ENCODE measurements at regions not wholly inside any gene's neighbourhood (a gene's known extent, or its start where the extent isn't known, plus 50 kb on each side); places are given as distances from the start of the nearest gene placed in this dataset.

DNA sequence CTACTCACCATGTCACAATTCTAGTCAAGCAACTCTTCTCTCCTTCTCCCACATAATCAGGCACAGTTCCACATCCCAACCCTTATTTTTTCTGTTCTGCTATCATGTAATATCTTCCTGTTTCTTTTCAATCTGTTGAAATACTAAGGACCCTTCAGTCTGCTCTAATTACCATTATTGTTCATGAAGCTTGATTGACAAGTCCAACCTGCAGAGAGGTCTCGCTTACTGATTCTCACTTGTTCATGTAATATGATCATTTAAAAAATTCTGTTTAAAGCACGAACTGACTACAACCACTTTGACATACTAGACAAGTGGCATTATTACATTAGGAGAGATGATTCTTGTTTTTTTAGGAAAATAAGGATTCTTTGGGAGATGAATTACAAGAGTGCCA, 108.6 kb upstream of the MAD2L1 start:
- no peaks in the 10 kb centered on the region for H3K36me3 ChIP-seq
- intact Hi-C loops (cut with DNase I) = no loop called here
- no peak overlapping the region for H3K27ac ChIP-seq (replicated peaks in 1 of 4)
- no peak overlapping the region for H3K4me3 ChIP-seq
- WGBS = 93% methylated on average over 2 of the region's 2 CpGs
- no peak for TF ChIP-seq EP300 (IDR thresholded peaks at IDR 0.05)
- TF ChIP-seq, protein P1, sequence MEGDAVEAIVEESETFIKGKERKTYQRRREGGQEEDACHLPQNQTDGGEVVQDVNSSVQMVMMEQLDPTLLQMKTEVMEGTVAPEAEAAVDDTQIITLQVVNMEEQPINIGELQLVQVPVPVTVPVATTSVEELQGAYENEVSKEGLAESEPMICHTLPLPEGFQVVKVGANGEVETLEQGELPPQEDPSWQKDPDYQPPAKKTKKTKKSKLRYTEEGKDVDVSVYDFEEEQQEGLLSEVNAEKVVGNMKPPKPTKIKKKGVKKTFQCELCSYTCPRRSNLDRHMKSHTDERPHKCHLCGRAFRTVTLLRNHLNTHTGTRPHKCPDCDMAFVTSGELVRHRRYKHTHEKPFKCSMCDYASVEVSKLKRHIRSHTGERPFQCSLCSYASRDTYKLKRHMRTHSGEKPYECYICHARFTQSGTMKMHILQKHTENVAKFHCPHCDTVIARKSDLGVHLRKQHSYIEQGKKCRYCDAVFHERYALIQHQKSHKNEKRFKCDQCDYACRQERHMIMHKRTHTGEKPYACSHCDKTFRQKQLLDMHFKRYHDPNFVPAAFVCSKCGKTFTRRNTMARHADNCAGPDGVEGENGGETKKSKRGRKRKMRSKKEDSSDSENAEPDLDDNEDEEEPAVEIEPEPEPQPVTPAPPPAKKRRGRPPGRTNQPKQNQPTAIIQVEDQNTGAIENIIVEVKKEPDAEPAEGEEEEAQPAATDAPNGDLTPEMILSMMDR (IDR thresholded peaks at IDR 0.05) = no peak
- H3K9me3 ChIP-seq = no peaks in the 10 kb centered on the region
- no peaks in the 10 kb centered on the region for H3K4me1 ChIP-seq
- DNase-seq (ENCODE audit: extremely low spot score) = no peak
- no peaks in the 10 kb centered on the region for H3K27me3 ChIP-seq

- no peaks in the 10 kb centered on the region for H3K9me3 ChIP-seq
- H3K4me1 ChIP-seq = peaks cover 0 to 8% (median 7%) of the 10 kb centered on the region in 4 donors
- DNase-seq (ENCODE audit: extremely low spot score) = no peak
- 30% methylated on average over 2 of the region's 2 CpGs for WGBS
- H3K36me3 ChIP-seq = no peaks in the 10 kb centered on the region
- intact Hi-C loops (cut with DNase I) = no loop called here
- no peaks in the 10 kb centered on the region for H3K27me3 ChIP-seq
- TF ChIP-seq POLR2AphosphoS5 (IDR thresholded peaks at IDR 0.05) (no peak), EP300 (IDR thresholded peaks at IDR 0.05) (no peak), POLR2A (IDR thresholded peaks at IDR 0.05; ENCODE audit: low read depth) (no peak)
- TF ChIP-seq, protein P1 (IDR thresholded peaks at IDR 0.05) = no peak
- no peak overlapping the region for H3K27ac ChIP-seq (replicated peaks in 1 of 4)
- no peak overlapping the region for H3K4me3 ChIP-seq
Observed at GRCh38 chr4:120163895-120164294, 97.2 kb upstream of the MAD2L1 start.

DNA sequence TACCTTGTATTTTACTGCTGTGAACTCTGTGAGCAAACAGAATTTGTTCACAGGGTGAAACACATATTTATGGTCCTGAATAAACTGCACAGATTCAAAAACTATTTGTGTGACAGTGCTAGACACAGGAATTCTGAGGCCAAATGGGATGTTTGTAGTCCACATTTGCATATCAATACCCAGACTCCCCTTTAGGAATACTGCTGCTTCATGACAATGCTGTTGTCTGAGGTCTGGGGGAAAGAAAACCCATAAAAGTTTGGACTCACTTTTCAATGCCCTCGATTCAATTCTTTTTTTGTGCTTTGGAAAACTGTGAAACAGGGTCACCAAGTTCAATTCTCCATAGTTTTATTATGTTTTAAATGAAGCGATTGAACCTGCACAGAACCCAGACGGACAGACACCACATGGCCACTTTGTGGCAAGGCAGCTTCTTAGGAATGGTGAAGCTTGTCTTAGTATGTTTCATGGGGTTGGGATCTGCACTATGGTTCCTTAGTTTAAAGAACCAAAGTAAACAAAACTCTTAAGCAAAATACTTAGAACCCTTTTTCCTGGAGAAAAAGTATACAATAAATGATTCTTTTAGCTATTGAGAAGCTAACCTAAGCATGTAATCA, 92.3 kb upstream of the MAD2L1 start:
- 84% methylated on average over 3 of the region's 3 CpGs for WGBS
- DNase-seq (ENCODE audit: extremely low spot score) = no peak
- Histone ChIP-seq H3K27me3 (no peaks in the 10 kb centered on the region), H3K9me3 (no peaks in the 10 kb centered on the region), H3K4me1 (peaks cover 0 to 5% (median 3%) of the 10 kb centered on the region in 4 donors), H3K4me3 (no peak overlapping the region), H3K36me3 (no peaks in the 10 kb centered on the region), H3K27ac (replicated peaks in 1 of 4) (no peak overlapping the region)
- TF ChIP-seq POLR2AphosphoS5 (IDR thresholded peaks at IDR 0.05) = no peak
- TF ChIP-seq POLR2A (IDR thresholded peaks at IDR 0.05; ENCODE audit: low read depth) = no peak
- no peak for TF ChIP-seq EP300 (IDR thresholded peaks at IDR 0.05)
- TF ChIP-seq, protein P1 (IDR thresholded peaks at IDR 0.05) = no peak
- intact Hi-C loops (cut with DNase I) = loop anchor here (5.0 kb wide), 1 partner anchor 1093 kb away; no protein-coding TSS in a partner anchor

DNA sequence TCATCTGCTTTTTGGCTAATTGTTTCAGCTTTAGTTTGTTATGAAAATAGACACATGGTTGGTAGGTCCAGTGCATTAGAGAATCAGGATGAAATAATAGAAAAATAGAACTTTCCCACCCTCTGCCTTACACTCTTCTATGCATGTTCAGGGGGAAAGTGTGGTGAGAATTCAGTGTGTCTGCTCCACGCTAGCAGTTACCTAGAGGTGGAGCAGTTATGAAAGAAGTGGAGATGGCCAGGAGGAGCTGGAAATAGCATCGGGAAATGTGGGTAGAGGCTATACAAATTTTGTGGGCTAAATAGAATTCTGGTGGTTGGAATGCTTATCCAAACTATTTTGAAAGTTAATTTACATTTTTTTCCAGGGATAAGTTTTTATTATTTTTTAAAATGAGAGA, 91.4 kb upstream of the MAD2L1 start:
- intact Hi-C loops (cut with DNase I) = loop anchor here (5.0 kb wide), 1 partner anchor 1094 kb away; no protein-coding TSS in a partner anchor
- no peak for DNase-seq (ENCODE audit: extremely low spot score)
- no peaks in the 10 kb centered on the region for H3K9me3 ChIP-seq
- no peaks in the 10 kb centered on the region for H3K27me3 ChIP-seq
- TF ChIP-seq, protein P1 (IDR thresholded peaks at IDR 0.05) = no peak
- TF ChIP-seq POLR2AphosphoS5 (IDR thresholded peaks at IDR 0.05) (no peak), EP300 (IDR thresholded peaks at IDR 0.05) (no peak), POLR2A (IDR thresholded peaks at IDR 0.05; ENCODE audit: low read depth) (no peak)
- H3K36me3 ChIP-seq = no peaks in the 10 kb centered on the region
- no peak overlapping the region for H3K4me3 ChIP-seq
- no peak overlapping the region for H3K27ac ChIP-seq (replicated peaks in 1 of 4)
- WGBS = 80% methylated on average over 2 of the region's 2 CpGs
- no peaks in the 10 kb centered on the region for H3K4me1 ChIP-seq
